GM12874 (cell line): ENCODE measurements at regions not wholly inside any gene's neighbourhood (a gene's known extent, or its start where the extent isn't known, plus 50 kb on each side); places are given as distances from the start of the nearest gene placed in this dataset.

Experiments
- CTCF ChIP-seq: IDR thresholded peaks from 2 replicates; pipeline ENCODE4 v1.5.1; 2011; ENCODE audit warnings: low read depth, mild to moderate bottlenecking, control low read depth, low read length, moderate library complexity; ENCODE audit not compliant: insufficient read depth

DNA sequence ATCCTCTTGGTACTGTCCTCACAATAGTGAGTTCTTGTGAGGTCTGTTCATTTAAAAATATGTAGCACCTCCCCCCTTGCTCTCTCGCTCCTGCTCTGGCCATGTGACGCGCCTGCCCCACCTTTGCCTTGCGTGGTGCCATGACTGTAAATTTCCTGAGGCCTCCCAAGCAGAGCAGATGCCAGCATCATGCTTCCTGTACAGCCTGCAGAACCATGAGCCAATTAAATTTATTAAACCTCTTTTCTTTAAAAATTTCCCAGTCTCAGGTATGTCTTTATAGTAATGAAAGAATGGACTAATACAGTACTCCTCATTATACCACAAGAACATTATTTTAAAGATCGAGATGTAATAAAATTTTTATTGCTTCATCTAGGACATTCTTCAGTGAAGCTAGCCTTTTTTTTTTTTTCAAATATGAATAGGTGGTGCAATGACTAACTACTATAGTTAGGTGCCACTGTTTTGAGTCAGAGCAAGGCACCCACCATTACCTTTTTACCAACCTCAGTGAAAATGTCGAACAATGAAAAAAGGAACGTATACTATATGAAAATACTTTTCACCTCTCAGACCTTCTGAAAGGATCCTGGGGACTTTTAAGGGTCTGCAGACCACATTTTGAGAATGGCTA is 191.1 kb upstream of the SGK1 start:
- TF ChIP-seq CTCF = no peak

GRCh38 chr6:134506162-134506561 is 188.2 kb upstream of the SGK1 start:
- no peak for TF ChIP-seq CTCF

DNA sequence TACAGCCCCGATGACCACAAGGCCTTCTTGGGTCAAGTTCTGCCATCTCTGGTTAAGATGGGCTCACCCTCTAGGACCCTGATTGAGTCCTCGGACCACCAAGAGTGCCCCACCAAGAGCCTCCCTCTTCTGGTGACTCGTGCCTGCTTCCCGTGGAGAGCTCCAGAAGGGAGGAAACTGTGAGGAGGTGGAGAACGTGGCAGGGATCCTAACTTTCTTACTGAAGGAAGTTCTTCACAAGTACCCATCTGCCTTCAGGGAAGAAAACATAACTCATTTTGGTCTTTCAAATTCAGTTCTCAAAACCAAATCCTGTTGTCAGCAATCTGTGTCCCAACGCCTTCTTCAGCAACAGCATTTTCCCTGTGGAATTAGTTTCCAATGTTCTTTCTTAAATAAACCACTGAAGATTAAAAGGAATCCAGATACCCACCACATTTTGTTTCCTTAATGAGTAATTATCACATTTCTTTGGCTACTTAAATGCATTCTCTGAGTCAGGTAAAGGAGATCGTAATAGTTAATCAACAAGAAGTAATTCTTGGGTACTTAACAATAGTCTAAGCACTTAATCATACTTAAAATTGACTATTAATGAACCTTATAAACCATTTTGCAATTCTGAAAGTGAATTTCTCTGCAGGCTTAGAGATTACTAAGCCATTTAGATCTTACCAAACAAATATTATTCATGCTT is 185.8 kb upstream of the SGK1 start:
- TF ChIP-seq CTCF = no peak

DNA sequence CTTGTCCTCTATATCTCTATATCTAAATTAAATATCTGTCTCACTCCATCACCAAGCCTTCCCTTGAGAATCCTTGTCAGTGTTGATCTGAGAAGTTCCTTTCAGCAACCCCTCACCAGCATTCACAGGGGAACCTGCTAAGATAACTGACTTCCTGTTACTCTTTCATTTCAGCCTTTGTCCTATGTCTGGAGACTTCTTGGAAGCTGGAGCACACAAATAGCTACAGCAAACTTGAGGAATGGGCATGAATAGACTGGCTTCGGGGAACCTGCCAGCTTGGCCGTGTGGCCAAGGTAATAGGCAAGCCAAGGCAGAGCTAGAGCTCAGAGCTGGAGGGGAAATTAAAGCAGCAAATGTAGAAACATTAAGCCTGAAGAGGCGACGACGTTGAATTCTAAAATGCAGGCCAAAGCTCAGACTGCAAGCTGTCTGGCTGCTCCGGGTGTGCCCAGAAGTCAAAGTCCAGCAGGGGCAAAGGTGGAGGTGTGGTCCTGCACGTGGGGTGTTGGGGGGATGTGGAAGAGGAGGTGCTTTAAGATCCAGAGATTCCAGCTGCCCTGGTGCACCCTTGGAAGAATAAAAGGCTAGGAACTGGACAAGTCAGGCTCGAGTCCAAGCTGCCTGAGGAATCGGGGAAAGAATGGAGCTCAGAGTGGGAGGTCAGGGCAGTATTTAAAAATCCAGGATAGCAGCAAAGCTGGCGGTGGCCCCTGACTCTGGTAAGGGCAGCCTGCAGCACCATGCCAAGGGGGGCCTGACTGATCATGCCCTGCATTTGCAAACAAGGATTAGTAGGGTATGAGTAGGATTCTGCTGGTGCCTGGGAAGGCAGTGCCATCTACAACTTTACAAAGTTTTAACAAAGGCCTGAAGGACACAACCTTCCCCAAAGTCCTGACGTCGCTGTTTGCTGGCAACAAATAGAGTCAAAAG is 185.0 kb upstream of the SGK1 start:
- no peak for TF ChIP-seq CTCF

DNA sequence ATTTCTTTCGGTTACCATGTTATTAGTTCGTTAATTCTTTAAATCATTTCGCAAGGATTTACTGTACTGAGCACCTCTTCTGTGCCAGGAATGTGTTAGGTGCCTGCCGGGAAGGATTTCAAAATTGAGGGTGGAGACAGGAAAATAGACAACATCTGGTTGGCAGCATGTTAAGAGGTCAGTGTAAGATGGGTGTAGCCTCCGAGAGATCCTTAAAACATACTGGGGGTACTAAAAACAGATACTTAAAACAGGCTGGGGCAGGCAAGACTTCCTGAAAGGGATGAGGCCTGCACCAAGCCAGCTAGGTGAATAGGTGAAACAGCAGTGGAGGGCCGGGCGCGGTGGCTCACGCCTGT is 178.0 kb upstream of the SGK1 start:
- TF ChIP-seq CTCF = no peak

- no peak for TF ChIP-seq CTCF
Observed at GRCh38 chr6:134495203-134495889, 177.4 kb upstream of the SGK1 start.

- TF ChIP-seq CTCF = no peak
Observed at GRCh38 chr6:134493789-134494188, 175.9 kb upstream of the SGK1 start.
